Ishikawa (cell line): ENCODE measurements at regions not wholly inside any gene's neighbourhood (a gene's known extent, or its start where the extent isn't known, plus 50 kb on each side); places are given as distances from the start of the nearest gene placed in this dataset.

Experiments
- CEBPB ChIP-seq: IDR thresholded peaks from 2 replicates; pipeline ENCODE4 v1.6.1; 2012
- CREB1 ChIP-seq: IDR thresholded peaks from 2 replicates; pipeline ENCODE4 v1.6.1; 2012; ENCODE audit warnings: low read depth
- EGR1 ChIP-seq: IDR thresholded peaks from 2 replicates; pipeline ENCODE4 v1.6.1; 2012
- EP300 ChIP-seq: IDR thresholded peaks from 2 replicates; pipeline ENCODE4 v1.6.1; 2012; ENCODE audit warnings: borderline replicate concordance
- FOXM1 ChIP-seq: IDR thresholded peaks from 2 replicates; pipeline ENCODE4 v1.6.1; 2012; ENCODE audit warnings: low read depth, borderline replicate concordance
- NFIC ChIP-seq: IDR thresholded peaks from 2 replicates; pipeline ENCODE4 v1.6.1; 2012
- RAD21 ChIP-seq: IDR thresholded peaks from 2 replicates; pipeline ENCODE4 v1.6.1; 2012; ENCODE audit warnings: low read depth
- REST ChIP-seq: IDR thresholded peaks from 2 replicates; pipeline ENCODE4 v1.6.1; 2012; ENCODE audit warnings: low read depth, mild to moderate bottlenecking
- TAF1 ChIP-seq: IDR thresholded peaks from 2 replicates; pipeline ENCODE4 v1.6.1; 2012; ENCODE audit warnings: low read depth, mild to moderate bottlenecking
- YY1 ChIP-seq: IDR thresholded peaks from 2 replicates; pipeline ENCODE4 v1.6.1; 2012; ENCODE audit warnings: low read depth
- ZBTB7A ChIP-seq: IDR thresholded peaks from 2 replicates; pipeline ENCODE4 v1.6.1; 2012; ENCODE audit warnings: low read depth
- TF ChIP-seq, protein P1 (sequence below): IDR thresholded peaks from 2 replicates; pipeline ENCODE4 v1.6.1; 2012
- TF ChIP-seq, protein P2 (sequence below): IDR thresholded peaks from 2 replicates; pipeline ENCODE4 v1.6.1; 2012

GRCh38 chr10:131775833-131776232 lies 125.0 kb upstream of the PPP2R2D start:
- TF ChIP-seq RAD21 = no peak
- TF ChIP-seq NFIC = no peak
- TF ChIP-seq, protein P1, sequence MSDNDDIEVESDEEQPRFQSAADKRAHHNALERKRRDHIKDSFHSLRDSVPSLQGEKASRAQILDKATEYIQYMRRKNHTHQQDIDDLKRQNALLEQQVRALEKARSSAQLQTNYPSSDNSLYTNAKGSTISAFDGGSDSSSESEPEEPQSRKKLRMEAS = no peak
- TF ChIP-seq CEBPB = no peak
- no peak for TF ChIP-seq TAF1
- no peak for TF ChIP-seq YY1
- TF ChIP-seq FOXM1 = no peak
- TF ChIP-seq REST = no peak
- TF ChIP-seq CREB1 = no peak
- no peak for TF ChIP-seq EGR1
- TF ChIP-seq, protein P2, sequence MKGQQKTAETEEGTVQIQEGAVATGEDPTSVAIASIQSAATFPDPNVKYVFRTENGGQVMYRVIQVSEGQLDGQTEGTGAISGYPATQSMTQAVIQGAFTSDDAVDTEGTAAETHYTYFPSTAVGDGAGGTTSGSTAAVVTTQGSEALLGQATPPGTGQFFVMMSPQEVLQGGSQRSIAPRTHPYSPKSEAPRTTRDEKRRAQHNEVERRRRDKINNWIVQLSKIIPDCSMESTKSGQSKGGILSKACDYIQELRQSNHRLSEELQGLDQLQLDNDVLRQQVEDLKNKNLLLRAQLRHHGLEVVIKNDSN = no peak
- TF ChIP-seq EP300 = no peak
- TF ChIP-seq ZBTB7A = no peak
